GM12875 (cell line): ENCODE measurements at regions not wholly inside any gene's neighbourhood (a gene's known extent, or its start where the extent isn't known, plus 50 kb on each side); places are given as distances from the start of the nearest gene placed in this dataset.

Experiments
- H3K4me3 ChIP-seq: one replicate; pipeline ENCODE4 v1.5.1; 2011; ENCODE audit warnings: low read depth, low read length, control low read depth
- TF ChIP-seq, protein P1 (sequence below): IDR thresholded peaks from 2 replicates; pipeline ENCODE4 v1.5.1; 2011; ENCODE audit warnings: low read depth, mild to moderate bottlenecking, control low read depth, inconsistent platforms, low read length, moderate library complexity, borderline replicate concordance; ENCODE audit not compliant: insufficient read depth

- no peak overlapping the region for H3K4me3 ChIP-seq
- TF ChIP-seq, protein P1, sequence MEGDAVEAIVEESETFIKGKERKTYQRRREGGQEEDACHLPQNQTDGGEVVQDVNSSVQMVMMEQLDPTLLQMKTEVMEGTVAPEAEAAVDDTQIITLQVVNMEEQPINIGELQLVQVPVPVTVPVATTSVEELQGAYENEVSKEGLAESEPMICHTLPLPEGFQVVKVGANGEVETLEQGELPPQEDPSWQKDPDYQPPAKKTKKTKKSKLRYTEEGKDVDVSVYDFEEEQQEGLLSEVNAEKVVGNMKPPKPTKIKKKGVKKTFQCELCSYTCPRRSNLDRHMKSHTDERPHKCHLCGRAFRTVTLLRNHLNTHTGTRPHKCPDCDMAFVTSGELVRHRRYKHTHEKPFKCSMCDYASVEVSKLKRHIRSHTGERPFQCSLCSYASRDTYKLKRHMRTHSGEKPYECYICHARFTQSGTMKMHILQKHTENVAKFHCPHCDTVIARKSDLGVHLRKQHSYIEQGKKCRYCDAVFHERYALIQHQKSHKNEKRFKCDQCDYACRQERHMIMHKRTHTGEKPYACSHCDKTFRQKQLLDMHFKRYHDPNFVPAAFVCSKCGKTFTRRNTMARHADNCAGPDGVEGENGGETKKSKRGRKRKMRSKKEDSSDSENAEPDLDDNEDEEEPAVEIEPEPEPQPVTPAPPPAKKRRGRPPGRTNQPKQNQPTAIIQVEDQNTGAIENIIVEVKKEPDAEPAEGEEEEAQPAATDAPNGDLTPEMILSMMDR = no peak
Measured at GRCh38 chr3:59558906-59559720, 509.3 kb upstream of the CFAP20DC start.

DNA sequence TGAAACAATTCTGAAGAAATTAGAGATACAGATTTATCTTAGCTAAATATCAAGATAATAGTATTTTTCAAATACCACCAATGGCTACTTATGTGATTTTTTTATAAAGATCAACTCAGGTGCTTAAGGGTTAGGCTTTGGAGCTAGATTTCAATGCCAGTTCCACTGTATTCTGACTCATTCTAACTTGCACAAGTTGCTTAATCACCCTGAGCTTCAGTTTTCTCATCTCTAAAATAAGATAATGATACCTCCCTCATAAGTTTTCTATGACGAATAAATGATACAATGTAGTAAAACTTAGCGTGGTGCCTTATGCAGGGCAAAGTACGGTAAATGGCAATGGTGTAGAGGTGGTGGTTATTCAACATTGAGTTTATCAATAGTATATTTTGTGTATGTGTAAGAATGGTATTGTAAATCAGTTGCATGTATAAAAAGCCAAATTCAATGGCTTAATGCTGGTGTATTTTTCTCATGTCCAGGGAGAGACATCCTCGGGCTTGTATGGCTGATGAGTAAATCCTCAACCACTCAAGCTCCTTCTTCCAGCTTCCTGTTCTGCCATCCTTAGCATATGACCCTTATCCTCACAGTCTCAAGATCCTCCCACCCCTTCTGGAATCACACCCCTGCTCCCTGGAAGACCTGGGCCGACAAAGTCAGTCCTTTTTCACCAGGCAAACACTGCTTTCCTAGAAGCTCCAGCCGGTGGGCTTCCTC, 505.9 kb upstream of the CFAP20DC start:
- TF ChIP-seq, protein P1 = no peak
- H3K4me3 ChIP-seq = no peak overlapping the region

GRCh38 chr3:59553076-59553475, 503.3 kb upstream of the CFAP20DC start:
- no peak overlapping the region for H3K4me3 ChIP-seq
- TF ChIP-seq, protein P1 = no peak

- TF ChIP-seq, protein P1 = no peak
- no peak overlapping the region for H3K4me3 ChIP-seq
Measured at GRCh38 chr3:59551834-59552233, 502.0 kb upstream of the CFAP20DC start.

DNA sequence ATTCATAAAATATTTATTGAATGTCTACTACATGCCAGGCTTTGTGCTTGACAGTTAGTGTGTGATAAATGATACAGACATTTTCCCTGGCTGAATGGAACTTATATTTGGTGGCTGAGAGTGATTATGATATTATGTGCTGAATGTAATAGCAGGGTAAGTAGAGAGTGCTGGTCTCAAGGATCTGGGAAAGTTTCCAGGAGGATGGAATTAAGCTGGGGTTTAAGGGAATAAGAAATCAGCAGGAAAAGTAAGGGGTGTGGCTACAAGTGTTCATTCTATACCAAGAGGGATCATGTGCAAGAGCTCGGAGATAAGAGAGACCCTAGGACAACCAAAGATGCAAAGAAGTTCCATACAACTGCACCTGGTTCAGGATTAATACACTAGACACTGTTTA, 500.1 kb upstream of the CFAP20DC start:
- TF ChIP-seq, protein P1 = no peak
- no peak overlapping the region for H3K4me3 ChIP-seq

GRCh38 chr3:59547874-59548273, 498.0 kb upstream of the CFAP20DC start:
- no peak overlapping the region for H3K4me3 ChIP-seq
- TF ChIP-seq, protein P1 = no peak
